ENCODE measurements at regions not wholly inside any gene's neighbourhood (a gene's known extent, or its start where the extent isn't known, plus 50 kb on each side); places are given as distances from the start of the nearest gene placed in this dataset.

DNA sequence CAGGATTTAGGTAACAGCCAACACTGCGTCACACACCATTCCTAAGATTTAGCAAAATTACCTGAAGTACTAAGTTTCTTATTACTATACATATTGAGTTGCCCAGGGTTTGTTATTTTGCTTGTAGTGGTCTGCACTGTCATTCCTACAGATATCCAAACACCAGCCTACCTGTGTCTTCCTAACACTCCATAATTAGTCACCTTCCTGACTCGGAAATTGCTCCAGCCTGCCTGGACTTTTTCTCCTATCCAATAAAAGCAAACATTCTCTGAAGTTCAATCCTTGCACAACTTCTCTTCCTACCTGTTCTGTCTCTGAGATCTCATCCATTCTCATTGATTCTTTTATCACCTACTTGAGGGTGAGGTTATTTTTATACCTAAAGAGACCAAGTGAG lies 243.9 kb downstream of the NR2F1-AS1 start:
- no peaks in the 10 kb centered on the region for H3K79me2 ChIP-seq (ENCODE audit: control insufficient read depth, low read length)
- H3K9me3 ChIP-seq (ENCODE audit: control insufficient read depth, insufficient read depth, low read length), result no peaks in the 10 kb centered on the region
- H3K9me2 ChIP-seq (replicated peaks; ENCODE audit: control insufficient read depth, low read length), result no peaks in the 10 kb centered on the region
- H3K4me3 ChIP-seq (ENCODE audit: low read length), result no peak overlapping the region
- no peaks in the 10 kb centered on the region for H3F3A ChIP-seq (ENCODE audit: control insufficient read depth, insufficient read depth)
- H3K4me2 ChIP-seq (ENCODE audit: low read length), result no peak overlapping the region
- no peaks in the 10 kb centered on the region for H3K36me3 ChIP-seq (ENCODE audit: control insufficient read depth, low read length)
- no peaks in the 10 kb centered on the region; the same call in 1 of the 2 replicates for H3K27me3 ChIP-seq (ENCODE audit: control insufficient read depth, low read length)
- no peaks in the 10 kb centered on the region for H3K4me1 ChIP-seq (ENCODE audit: control insufficient read depth, low read length)
- no peaks in the 10 kb centered on the region for H4K20me1 ChIP-seq (ENCODE audit: control insufficient read depth, insufficient read depth, low read depth, low read length)
- TF ChIP-seq EZH2phosphoT487 (IDR thresholded peaks at IDR 0.05; ENCODE audit: borderline replicate concordance, low read length), result no peak
- no peak overlapping the region for H3K27ac ChIP-seq (ENCODE audit: low read depth, low read length)

DNA sequence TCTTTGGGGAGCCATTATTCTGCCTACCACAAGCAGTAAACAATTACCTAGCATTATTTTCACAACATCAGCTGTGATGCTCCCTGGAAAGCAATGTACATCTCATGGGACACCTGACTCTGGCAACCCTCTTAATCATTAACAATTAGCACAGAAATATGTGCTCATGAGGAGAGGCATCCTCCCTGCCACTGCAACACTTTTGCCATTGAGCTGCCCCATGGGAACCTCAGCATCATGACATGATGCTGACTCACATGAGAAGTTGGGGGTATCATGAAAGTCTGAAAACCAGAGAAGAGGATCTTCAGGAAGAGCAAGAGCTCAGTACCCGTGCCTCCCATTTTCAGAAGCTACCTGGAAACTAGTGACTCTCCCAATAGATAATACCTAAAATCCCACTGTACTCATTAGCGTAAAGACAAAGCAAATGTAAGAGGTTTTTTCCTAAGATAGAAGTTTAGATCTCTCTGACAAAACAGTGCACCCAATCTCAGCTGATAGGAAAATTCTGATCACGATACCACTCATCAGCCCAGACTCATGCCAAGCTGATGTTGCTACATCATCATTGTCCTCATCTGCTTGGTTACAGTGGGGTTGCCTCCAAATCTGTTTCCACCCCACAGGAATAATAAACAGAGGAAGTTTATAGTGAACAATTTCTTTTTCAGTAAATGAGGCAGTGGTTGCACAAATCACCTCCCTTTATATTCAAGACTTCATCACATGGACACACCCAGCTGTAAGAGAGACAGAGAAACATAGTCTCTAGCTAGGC lies 244.5 kb downstream of the NR2F1-AS1 start:
- no peak for TF ChIP-seq EZH2phosphoT487 (IDR thresholded peaks at IDR 0.05; ENCODE audit: borderline replicate concordance, low read length)
- TF ChIP-seq, protein P1, sequence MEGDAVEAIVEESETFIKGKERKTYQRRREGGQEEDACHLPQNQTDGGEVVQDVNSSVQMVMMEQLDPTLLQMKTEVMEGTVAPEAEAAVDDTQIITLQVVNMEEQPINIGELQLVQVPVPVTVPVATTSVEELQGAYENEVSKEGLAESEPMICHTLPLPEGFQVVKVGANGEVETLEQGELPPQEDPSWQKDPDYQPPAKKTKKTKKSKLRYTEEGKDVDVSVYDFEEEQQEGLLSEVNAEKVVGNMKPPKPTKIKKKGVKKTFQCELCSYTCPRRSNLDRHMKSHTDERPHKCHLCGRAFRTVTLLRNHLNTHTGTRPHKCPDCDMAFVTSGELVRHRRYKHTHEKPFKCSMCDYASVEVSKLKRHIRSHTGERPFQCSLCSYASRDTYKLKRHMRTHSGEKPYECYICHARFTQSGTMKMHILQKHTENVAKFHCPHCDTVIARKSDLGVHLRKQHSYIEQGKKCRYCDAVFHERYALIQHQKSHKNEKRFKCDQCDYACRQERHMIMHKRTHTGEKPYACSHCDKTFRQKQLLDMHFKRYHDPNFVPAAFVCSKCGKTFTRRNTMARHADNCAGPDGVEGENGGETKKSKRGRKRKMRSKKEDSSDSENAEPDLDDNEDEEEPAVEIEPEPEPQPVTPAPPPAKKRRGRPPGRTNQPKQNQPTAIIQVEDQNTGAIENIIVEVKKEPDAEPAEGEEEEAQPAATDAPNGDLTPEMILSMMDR (IDR thresholded peaks at IDR 0.05; ENCODE audit: low read depth, low read length, poor library complexity, severe bottlenecking), result no peak
- H3K27me3 ChIP-seq (ENCODE audit: control insufficient read depth, low read length), result no peaks in the 10 kb centered on the region; the same call in 1 of the 2 replicates
- H3K4me1 ChIP-seq (ENCODE audit: control insufficient read depth, low read length), result no peaks in the 10 kb centered on the region
- no peaks in the 10 kb centered on the region for H3K79me2 ChIP-seq (ENCODE audit: control insufficient read depth, low read length)
- no peak overlapping the region for H3K4me3 ChIP-seq (ENCODE audit: low read length)
- no peaks in the 10 kb centered on the region for H3K9me3 ChIP-seq (ENCODE audit: control insufficient read depth, insufficient read depth, low read length)
- no peaks in the 10 kb centered on the region for H4K20me1 ChIP-seq (ENCODE audit: control insufficient read depth, insufficient read depth, low read depth, low read length)
- H3K36me3 ChIP-seq (ENCODE audit: control insufficient read depth, low read length), result no peaks in the 10 kb centered on the region
- H3K4me2 ChIP-seq (ENCODE audit: low read length), result no peak overlapping the region
- no peaks in the 10 kb centered on the region for H3F3A ChIP-seq (ENCODE audit: control insufficient read depth, insufficient read depth)
- H3K9me2 ChIP-seq (replicated peaks; ENCODE audit: control insufficient read depth, low read length), result no peaks in the 10 kb centered on the region
- no peak overlapping the region for H3K27ac ChIP-seq (ENCODE audit: low read depth, low read length)

DNA sequence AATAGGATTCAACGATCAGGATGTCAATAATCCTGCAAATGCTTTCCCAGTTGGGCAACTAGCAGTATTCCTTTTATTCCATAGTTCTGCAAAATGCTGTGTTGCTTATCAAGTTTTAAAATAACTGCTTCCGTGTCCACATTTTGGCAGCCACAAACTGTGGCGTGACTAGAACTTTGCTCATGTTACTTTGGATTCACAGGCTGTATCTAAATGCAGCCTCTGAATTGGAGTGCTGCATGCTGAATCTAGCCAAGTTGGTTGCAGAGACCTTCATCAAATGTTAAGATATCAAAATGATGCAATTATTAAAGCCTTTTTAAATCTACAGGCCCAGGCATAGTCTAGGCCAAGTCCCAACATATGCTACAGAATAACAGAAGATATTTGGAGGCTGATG lies 249.2 kb downstream of the NR2F1-AS1 start:
- no peaks in the 10 kb centered on the region; the same call in 1 of the 2 replicates for H3K27me3 ChIP-seq (ENCODE audit: control insufficient read depth, low read length)
- no peak overlapping the region for H3K4me3 ChIP-seq (ENCODE audit: low read length)
- H3K36me3 ChIP-seq (ENCODE audit: control insufficient read depth, low read length), result no peaks in the 10 kb centered on the region
- no peaks in the 10 kb centered on the region for H3K9me3 ChIP-seq (ENCODE audit: control insufficient read depth, insufficient read depth, low read length)
- no peaks in the 10 kb centered on the region for H3F3A ChIP-seq (ENCODE audit: control insufficient read depth, insufficient read depth)
- TF ChIP-seq, protein P1 (IDR thresholded peaks at IDR 0.05; ENCODE audit: low read depth, low read length, poor library complexity, severe bottlenecking), result no peak
- no peak for TF ChIP-seq EZH2phosphoT487 (IDR thresholded peaks at IDR 0.05; ENCODE audit: borderline replicate concordance, low read length)
- no peaks in the 10 kb centered on the region for H3K79me2 ChIP-seq (ENCODE audit: control insufficient read depth, low read length)
- H3K27ac ChIP-seq (ENCODE audit: low read depth, low read length), result no peak overlapping the region
- no peaks in the 10 kb centered on the region for H3K4me1 ChIP-seq (ENCODE audit: control insufficient read depth, low read length)
- no peak overlapping the region for H3K4me2 ChIP-seq (ENCODE audit: low read length)
- no peaks in the 10 kb centered on the region for H4K20me1 ChIP-seq (ENCODE audit: control insufficient read depth, insufficient read depth, low read depth, low read length)
- H3K9me2 ChIP-seq (replicated peaks; ENCODE audit: control insufficient read depth, low read length), result no peaks in the 10 kb centered on the region

DNA sequence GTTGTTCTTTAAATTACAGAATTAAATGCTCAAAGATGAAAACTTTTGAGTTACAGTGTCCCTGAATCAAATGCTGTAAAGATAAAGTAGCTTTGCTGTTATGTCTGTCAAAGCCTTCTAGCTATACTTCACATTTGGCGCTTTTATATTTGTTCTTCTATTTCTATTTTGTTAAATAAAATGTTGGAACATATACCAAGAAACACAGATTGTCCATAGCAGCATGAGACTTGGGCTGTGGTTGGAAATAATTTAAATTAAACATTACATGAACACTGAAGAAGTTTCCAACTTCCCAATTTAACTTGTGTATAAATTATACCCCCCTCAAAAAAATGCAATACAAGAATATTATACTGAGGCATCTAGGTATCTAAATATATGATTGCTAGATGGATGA lies 249.8 kb downstream of the NR2F1-AS1 start:
- Histone ChIP-seq H3K27me3 (ENCODE audit: control insufficient read depth, low read length) (no peaks in the 10 kb centered on the region; the same call in 1 of the 2 replicates), H3K9me3 (ENCODE audit: control insufficient read depth, insufficient read depth, low read length) (no peaks in the 10 kb centered on the region), H3K36me3 (ENCODE audit: control insufficient read depth, low read length) (no peaks in the 10 kb centered on the region), H3K4me3 (ENCODE audit: low read length) (no peak overlapping the region), H3K27ac (ENCODE audit: low read depth, low read length) (no peak overlapping the region), H3K4me1 (ENCODE audit: control insufficient read depth, low read length) (no peaks in the 10 kb centered on the region), H3F3A (ENCODE audit: control insufficient read depth, insufficient read depth) (no peaks in the 10 kb centered on the region), H3K79me2 (ENCODE audit: control insufficient read depth, low read length) (no peaks in the 10 kb centered on the region), H3K9me2 (replicated peaks; ENCODE audit: control insufficient read depth, low read length) (no peaks in the 10 kb centered on the region), H4K20me1 (ENCODE audit: control insufficient read depth, insufficient read depth, low read depth, low read length) (no peaks in the 10 kb centered on the region), H3K4me2 (ENCODE audit: low read length) (no peak overlapping the region)
- TF ChIP-seq, protein P1 (IDR thresholded peaks at IDR 0.05; ENCODE audit: low read depth, low read length, poor library complexity, severe bottlenecking), result no peak
- no peak for TF ChIP-seq EZH2phosphoT487 (IDR thresholded peaks at IDR 0.05; ENCODE audit: borderline replicate concordance, low read length)

Data from DOHH2 (cell line).